RWPE1 (cell line): ENCODE measurements at regions not wholly inside any gene's neighbourhood (a gene's known extent, or its start where the extent isn't known, plus 50 kb on each side); places are given as distances from the start of the nearest gene placed in this dataset.

Experiments used
- CTCF ChIA-PET: fragments of 350-600 bp; sonication (Branson Sonifier 250); formaldehyde crosslinking; extraction: SDS; loops from one replicate; lab custom pipeline; 2021; lab: Yijun Ruan, JAX
- POLR2A ChIA-PET: fragments of 400-600 bp; formaldehyde crosslinking; extraction: SDS; loops from one replicate; lab custom pipeline; 2020; ENCODE audit warnings: antibody characterized with exemption; ENCODE audit not compliant: low non-redundant PET; lab: Yijun Ruan, JAX
- DNase-seq: peaks from one replicate; pipeline ENCODE4 v3.0.0; 2012; ENCODE audit warnings: low spot score
- H3K27ac ChIP-seq: fragments of 450-650 bp; 2 replicates; pipeline ENCODE4 v1.5.1; 2017
- CTCF ChIP-seq: fragments of 450-650 bp; conservative IDR thresholded peaks from 2 replicates; pipeline ENCODE4 v1.5.1; 2017; ENCODE audit warnings: low read depth, mild to moderate bottlenecking

- DNase-seq = no peak
- ChIA-PET CTCF (no interaction called here), POLR2A (no interaction called here)
- no peak for TF ChIP-seq CTCF
- no peak overlapping the region for H3K27ac ChIP-seq
Observed at GRCh38 chr4:134328741-134329140, 127.2 kb upstream of the PABPC4L start.

GRCh38 chr4:134327274-134328122, 125.9 kb upstream of the PABPC4L start:
- CTCF ChIA-PET = interaction anchor here (0.6 kb wide), 1 partner anchor 1181 kb away, joined by 3 read pairs; no protein-coding TSS in a partner anchor
- DNase-seq = no peak
- POLR2A ChIA-PET = no interaction called here
- no peak overlapping the region for H3K27ac ChIP-seq
- no peak for TF ChIP-seq CTCF

- no peak for TF ChIP-seq CTCF
- H3K27ac ChIP-seq = no peak overlapping the region
- CTCF ChIA-PET = interaction anchor here (0.6 kb wide), 1 partner anchor 1180 kb away, joined by 3 read pairs; no protein-coding TSS in a partner anchor
- no peak for DNase-seq
- POLR2A ChIA-PET = no interaction called here
Observed at GRCh38 chr4:134326866-134327265, 125.3 kb upstream of the PABPC4L start.

- ChIA-PET CTCF (interaction anchor here (0.8 kb wide), 1 partner anchor 469 kb away, joined by 4 read pairs; no protein-coding TSS in a partner anchor), POLR2A (no interaction called here)
- no peak overlapping the region for H3K27ac ChIP-seq
- DNase-seq = no peak
- no peak for TF ChIP-seq CTCF
Observed at GRCh38 chr4:134324179-134324578, 122.6 kb upstream of the PABPC4L start.

- POLR2A ChIA-PET = no interaction called here
- CTCF ChIA-PET = interaction anchor here (0.6 kb wide), 1 partner anchor 283 kb away, joined by 4 read pairs; no protein-coding TSS in a partner anchor
- TF ChIP-seq CTCF = no peak
- no peak for DNase-seq
- H3K27ac ChIP-seq = no peak overlapping the region
Observed at GRCh38 chr4:134320048-134320447, 118.5 kb upstream of the PABPC4L start.

- POLR2A ChIA-PET = no interaction called here
- DNase-seq = no peak
- TF ChIP-seq CTCF = no peak
- no peak overlapping the region for H3K27ac ChIP-seq
- CTCF ChIA-PET = interaction anchor here (0.7 kb wide), 1 partner anchor 410 kb away, joined by 3 read pairs; no protein-coding TSS in a partner anchor
Observed at GRCh38 chr4:134313591-134313990, 112.0 kb upstream of the PABPC4L start.
